NB4 (cell line): ENCODE measurements at regions not wholly inside any gene's neighbourhood (a gene's known extent, or its start where the extent isn't known, plus 50 kb on each side); places are given as distances from the start of the nearest gene placed in this dataset.

ENCODE experiments used
- CTCF ChIP-seq: IDR thresholded peaks from one replicate; pipeline ENCODE4 v1.5.1; 2012; ENCODE audit warnings: low read depth, low read length
- POLR2A ChIP-seq: IDR thresholded peaks from 2 replicates; pipeline ENCODE4 v1.6.1; 2011; ENCODE audit warnings: mild to moderate bottlenecking; ENCODE audit not compliant: insufficient read length; ENCODE audit errors: extremely low read depth

GRCh38 chr4:86512631-86513030, 81.5 kb upstream of the PTPN13 start:
- TF ChIP-seq CTCF (no peak), POLR2A (no peak)
